ENCODE measurements at regions not wholly inside any gene's neighbourhood (a gene's known extent, or its start where the extent isn't known, plus 50 kb on each side); places are given as distances from the start of the nearest gene placed in this dataset.

GRCh38 chr5:121757753-121758152 is 93.9 kb upstream of the FTMT start:
- no peak for DNase-seq

DNA sequence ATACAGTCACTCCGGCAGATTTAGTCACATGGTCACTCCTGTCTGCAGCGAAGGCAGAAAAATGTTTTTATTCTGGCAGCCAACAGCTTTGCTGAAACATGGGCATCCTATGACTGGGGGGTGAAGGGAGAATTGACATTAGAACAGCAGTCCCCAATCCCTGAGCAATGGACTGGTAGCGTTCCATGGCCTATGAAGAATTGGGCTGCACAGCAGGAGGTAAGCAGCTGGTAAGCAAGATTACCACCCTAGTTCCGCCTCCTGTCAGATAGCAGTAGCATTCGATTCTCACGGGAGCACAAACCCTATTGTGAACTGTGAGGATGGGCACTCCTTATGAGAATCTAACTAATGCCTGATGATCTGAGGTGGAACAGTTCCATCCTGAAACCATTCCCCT is 93.1 kb upstream of the FTMT start:
- no peak for DNase-seq

- DNase-seq, result no peak
These were observed 89.3 kb upstream of the FTMT start for GRCh38 chr5:121762426-121762825.

DNA sequence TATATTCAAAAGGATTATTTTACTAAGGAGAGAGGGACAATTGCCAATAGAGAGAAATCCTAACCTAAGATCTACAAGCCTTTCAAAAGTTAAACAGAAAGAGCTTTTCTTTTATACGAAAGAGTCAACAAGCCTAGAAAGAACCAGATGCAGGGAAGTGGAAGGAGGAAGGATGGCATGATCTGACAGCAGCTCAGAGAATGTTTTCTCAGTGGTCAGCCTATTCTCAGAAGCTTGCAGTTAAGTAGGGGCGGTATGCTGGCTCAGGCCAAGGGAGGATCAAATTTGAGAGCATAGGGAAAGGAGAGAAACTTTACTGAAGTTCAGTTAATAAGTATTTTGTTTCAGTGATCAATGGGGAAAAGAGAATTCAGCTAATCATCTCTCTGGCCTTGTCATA is 88.0 kb upstream of the FTMT start:
- DNase-seq, result no peak

GRCh38 chr5:121780406-121780805 is 71.3 kb upstream of the FTMT start:
- DNase-seq, result no peak

- DNase-seq, result no peak
These were observed 68.0 kb upstream of the FTMT start for GRCh38 chr5:121783700-121784099.

DNA sequence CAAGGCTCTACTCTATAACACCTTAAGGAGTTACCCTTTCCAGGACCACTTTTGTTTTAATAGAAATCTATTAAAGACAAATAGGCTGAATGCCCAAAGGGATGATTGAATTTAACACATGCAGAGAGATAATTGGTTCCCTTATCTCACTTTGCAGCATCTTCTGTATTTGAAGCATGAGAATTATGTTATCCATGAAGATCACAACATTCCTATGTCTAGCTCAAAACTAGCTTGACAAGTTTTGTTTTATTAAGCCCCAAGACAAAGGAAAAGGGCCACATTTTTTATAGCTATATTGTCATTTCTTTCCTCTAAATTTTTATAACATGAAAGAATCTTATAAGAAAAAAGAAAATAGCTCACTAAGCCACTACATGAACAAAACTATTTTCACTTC is 57.9 kb upstream of the FTMT start:
- DNase-seq, result no peak

- no peak for DNase-seq
These were observed 56.2 kb upstream of the FTMT start for GRCh38 chr5:121795511-121795910.

- DNase-seq, result no peak
These were observed 53.8 kb upstream of the FTMT start for GRCh38 chr5:121797681-121798518.

Data from hematopoietic multipotent progenitor cell treated with erythropoietin and hydrocortisone succinate and interleukin-3 and kit ligand, for 4 days (in vitro differentiated cells).